ENCODE measurements at regions not wholly inside any gene's neighbourhood (a gene's known extent, or its start where the extent isn't known, plus 50 kb on each side); places are given as distances from the start of the nearest gene placed in this dataset.

DNA sequence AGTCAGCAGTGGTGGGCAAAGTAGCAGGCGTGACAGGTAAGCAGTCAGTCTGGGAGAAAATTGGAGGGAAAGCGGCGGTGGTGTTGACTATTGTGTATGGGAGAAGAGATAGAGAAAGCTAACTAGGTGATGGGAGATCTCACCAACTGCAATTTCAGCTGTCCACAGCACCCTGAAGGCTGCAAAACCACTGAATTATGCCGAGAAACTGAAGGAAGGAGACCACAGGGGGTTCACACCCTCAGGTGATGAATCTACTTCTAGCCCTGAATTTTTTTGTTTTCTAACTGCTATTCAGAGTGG, 631.5 kb downstream of the UQCRFS1 start:
- H3K4me1 ChIP-seq, result no peaks in the 10 kb centered on the region
- no peaks in the 10 kb centered on the region for H3K9me3 ChIP-seq
- H3K27ac ChIP-seq, result no peak overlapping the region
- H3K36me3 ChIP-seq, result no peaks in the 10 kb centered on the region
- no peak for DNase-seq
- intact Hi-C loops (cut with DNase I), result no loop called here
- no peak overlapping the region for H3K4me3 ChIP-seq
- H3K9ac ChIP-seq (ENCODE audit: low read depth in 2 of 2, low read length in 2 of 2), result no peak overlapping the region
- TF ChIP-seq, protein P1, sequence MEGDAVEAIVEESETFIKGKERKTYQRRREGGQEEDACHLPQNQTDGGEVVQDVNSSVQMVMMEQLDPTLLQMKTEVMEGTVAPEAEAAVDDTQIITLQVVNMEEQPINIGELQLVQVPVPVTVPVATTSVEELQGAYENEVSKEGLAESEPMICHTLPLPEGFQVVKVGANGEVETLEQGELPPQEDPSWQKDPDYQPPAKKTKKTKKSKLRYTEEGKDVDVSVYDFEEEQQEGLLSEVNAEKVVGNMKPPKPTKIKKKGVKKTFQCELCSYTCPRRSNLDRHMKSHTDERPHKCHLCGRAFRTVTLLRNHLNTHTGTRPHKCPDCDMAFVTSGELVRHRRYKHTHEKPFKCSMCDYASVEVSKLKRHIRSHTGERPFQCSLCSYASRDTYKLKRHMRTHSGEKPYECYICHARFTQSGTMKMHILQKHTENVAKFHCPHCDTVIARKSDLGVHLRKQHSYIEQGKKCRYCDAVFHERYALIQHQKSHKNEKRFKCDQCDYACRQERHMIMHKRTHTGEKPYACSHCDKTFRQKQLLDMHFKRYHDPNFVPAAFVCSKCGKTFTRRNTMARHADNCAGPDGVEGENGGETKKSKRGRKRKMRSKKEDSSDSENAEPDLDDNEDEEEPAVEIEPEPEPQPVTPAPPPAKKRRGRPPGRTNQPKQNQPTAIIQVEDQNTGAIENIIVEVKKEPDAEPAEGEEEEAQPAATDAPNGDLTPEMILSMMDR (IDR thresholded peaks at IDR 0.05), result no peak
- no peaks in the 10 kb centered on the region for H3K27me3 ChIP-seq

DNA sequence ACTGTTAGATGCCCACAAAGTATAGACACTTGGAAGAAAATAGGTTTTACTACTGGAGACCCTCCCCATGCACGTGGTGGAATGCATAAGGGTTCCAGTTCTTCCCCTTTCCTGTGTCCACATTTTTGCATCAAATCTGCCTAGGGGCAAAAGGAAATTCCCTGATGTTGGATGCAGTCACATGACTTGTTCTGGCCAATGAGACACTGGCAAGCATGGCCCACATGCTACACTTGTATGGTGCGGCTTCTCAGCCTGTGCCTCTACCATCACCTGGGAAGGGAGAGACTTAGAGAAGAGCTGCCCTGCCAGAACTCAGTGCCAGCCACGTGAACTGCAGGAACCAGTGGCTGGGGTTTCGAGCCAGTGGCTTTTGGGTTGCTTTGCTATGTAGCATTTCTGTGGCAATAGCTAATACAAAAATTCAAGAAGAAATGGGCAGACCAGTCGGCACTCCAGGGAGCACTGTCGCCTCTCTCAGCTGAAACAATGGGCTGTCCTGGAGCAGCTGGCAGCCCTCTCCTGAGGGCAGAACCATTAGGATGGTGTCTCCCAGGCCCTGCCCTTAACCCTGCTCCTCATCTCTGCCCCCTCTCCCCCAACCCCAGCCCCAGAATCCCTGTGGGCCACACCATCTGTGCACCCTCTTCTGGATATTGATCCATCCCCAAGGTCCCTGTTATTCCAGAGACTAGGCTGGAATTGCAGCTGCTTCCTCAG, 634.0 kb downstream of the UQCRFS1 start:
- H3K4me1 ChIP-seq, result no peaks in the 10 kb centered on the region
- H3K9me3 ChIP-seq, result no peaks in the 10 kb centered on the region
- H3K9ac ChIP-seq (ENCODE audit: low read depth in 2 of 2, low read length in 2 of 2), result no peak overlapping the region
- no peak for DNase-seq
- H3K27ac ChIP-seq, result no peak overlapping the region
- intact Hi-C loops (cut with DNase I), result no loop called here
- TF ChIP-seq, protein P1 (IDR thresholded peaks at IDR 0.05), result no peak
- no peaks in the 10 kb centered on the region for H3K36me3 ChIP-seq
- no peak overlapping the region for H3K4me3 ChIP-seq
- H3K27me3 ChIP-seq, result no peaks in the 10 kb centered on the region

DNA sequence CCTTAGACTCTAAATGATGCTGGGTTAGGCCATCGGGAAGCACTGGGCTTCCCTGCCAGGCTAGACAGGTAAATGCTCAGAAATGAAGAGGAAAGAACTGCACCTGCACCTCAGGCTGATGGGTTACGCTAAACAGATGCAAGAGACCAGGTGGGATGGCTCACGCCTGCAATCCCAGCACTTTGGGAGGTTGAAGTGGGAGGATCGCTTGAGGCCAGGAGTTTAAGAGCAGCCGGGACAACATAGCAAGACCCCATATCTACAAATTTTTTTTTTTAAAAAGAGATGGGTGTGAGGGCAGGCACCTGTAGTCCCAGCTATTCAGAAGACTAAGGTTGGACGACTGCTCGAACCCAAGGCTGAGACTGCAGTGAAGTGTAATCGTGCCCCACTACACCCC, 634.7 kb downstream of the UQCRFS1 start:
- Histone ChIP-seq H3K36me3 (no peaks in the 10 kb centered on the region), H3K27me3 (no peaks in the 10 kb centered on the region), H3K4me3 (no peak overlapping the region), H3K9ac (ENCODE audit: low read depth in 2 of 2, low read length in 2 of 2) (no peak overlapping the region), H3K4me1 (no peaks in the 10 kb centered on the region), H3K27ac (no peak overlapping the region), H3K9me3 (no peaks in the 10 kb centered on the region)
- DNase-seq, result no peak
- TF ChIP-seq, protein P1 (IDR thresholded peaks at IDR 0.05), result no peak
- intact Hi-C loops (cut with DNase I), result no loop called here

DNA sequence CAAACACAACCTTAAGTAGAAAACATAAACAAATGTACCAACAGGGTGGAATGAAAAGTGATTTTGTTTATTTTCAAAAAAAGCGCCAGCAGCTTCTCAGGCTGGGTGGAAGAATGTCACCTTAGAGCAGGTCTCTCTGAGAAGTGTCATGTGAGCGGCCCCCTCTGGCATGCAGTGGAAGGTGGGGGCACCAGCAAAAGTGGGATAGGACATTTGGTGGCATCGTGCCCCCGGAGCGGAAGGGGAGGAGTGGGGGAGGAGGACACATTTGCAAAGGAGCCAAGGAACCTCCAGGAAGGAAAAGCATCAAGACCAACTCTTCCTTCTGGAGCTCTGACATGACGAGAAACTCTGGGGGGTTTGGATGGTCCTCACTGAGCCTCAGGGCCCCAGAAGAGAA, 635.3 kb downstream of the UQCRFS1 start:
- TF ChIP-seq, protein P1 (IDR thresholded peaks at IDR 0.05), result no peak
- no peak for DNase-seq
- H3K9ac ChIP-seq (ENCODE audit: low read depth in 2 of 2, low read length in 2 of 2), result no peak overlapping the region
- H3K36me3 ChIP-seq, result no peaks in the 10 kb centered on the region
- no peak overlapping the region for H3K27ac ChIP-seq
- no peaks in the 10 kb centered on the region for H3K27me3 ChIP-seq
- H3K4me1 ChIP-seq, result no peaks in the 10 kb centered on the region
- intact Hi-C loops (cut with DNase I), result no loop called here
- H3K4me3 ChIP-seq, result no peak overlapping the region
- no peaks in the 10 kb centered on the region for H3K9me3 ChIP-seq

DNA sequence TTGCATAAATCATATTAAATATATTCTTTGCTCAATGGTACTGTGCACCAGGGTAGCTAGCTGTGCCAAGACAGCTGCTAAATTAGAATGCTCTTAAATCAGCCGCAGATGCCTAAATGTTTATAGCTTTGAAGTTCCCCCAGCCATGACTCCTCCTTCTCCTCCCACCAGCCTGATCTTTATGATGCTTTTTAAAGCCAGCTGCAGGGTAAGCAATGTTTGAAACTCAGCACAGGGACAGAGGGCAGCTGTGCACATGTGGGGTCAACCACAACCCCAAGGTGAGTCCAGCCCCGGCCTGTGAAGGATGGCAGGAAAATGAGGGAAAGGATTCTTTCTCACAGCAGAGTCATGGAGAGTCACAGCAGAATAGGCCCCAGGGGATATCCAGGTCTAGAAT, 635.7 kb downstream of the UQCRFS1 start:
- Histone ChIP-seq H3K36me3 (no peaks in the 10 kb centered on the region), H3K27me3 (no peaks in the 10 kb centered on the region), H3K27ac (no peak overlapping the region), H3K4me3 (no peak overlapping the region), H3K4me1 (no peaks in the 10 kb centered on the region), H3K9me3 (no peaks in the 10 kb centered on the region), H3K9ac (ENCODE audit: low read depth in 2 of 2, low read length in 2 of 2) (no peak overlapping the region)
- TF ChIP-seq, protein P1 (IDR thresholded peaks at IDR 0.05), result no peak
- DNase-seq, result no peak
- intact Hi-C loops (cut with DNase I), result no loop called here
